Spinal cord (tissue), 9 donors: ENCODE measurements at regions not wholly inside any gene's neighbourhood (a gene's known extent, or its start where the extent isn't known, plus 50 kb on each side); places are given as distances from the start of the nearest gene placed in this dataset.

ENCODE experiments used
- DNase-seq, 6 donors: peaks; one replicate each; pipeline versions ENCODE4 v3.0.0 to v3.0.0-alpha.2; 2013 to 2015; ENCODE audit warnings: low spot score in 6 of 6, low read depth in 4 of 6
- H3K27ac ChIP-seq: one replicate; pipeline ENCODE4 v1.5.1; 2013; ENCODE audit warnings: low read depth, low read length, control low read depth
- H3K27me3 ChIP-seq: one replicate; pipeline ENCODE4 v1.6.1; 2013; ENCODE audit warnings: low read length; ENCODE audit not compliant: control insufficient read depth, insufficient read depth
- H3K36me3 ChIP-seq: one replicate; pipeline ENCODE4 v1.6.1; 2013; ENCODE audit warnings: low read length; ENCODE audit not compliant: control insufficient read depth, insufficient read depth
- H3K4me1 ChIP-seq: one replicate; pipeline ENCODE4 v1.6.1; 2013; ENCODE audit warnings: low read length; ENCODE audit not compliant: control insufficient read depth, insufficient read depth
- H3K4me3 ChIP-seq: one replicate; pipeline ENCODE4 v1.5.1; 2013; ENCODE audit warnings: low read depth, low read length, control low read depth
- H3K9me3 ChIP-seq: one replicate; pipeline ENCODE4 v1.6.1; 2013; ENCODE audit warnings: low read length; ENCODE audit not compliant: control insufficient read depth, insufficient read depth
- WGBS: methylation state at CpG from one replicate; pipeline ENCODE4 v1.1.5; 2013; ENCODE audit warnings: missing lambda C conversion rate; ENCODE audit not compliant: insufficient coverage; 5-methylcytosine and 5-hydroxymethylcytosine counted together
- donor health status: healthy.

DNA sequence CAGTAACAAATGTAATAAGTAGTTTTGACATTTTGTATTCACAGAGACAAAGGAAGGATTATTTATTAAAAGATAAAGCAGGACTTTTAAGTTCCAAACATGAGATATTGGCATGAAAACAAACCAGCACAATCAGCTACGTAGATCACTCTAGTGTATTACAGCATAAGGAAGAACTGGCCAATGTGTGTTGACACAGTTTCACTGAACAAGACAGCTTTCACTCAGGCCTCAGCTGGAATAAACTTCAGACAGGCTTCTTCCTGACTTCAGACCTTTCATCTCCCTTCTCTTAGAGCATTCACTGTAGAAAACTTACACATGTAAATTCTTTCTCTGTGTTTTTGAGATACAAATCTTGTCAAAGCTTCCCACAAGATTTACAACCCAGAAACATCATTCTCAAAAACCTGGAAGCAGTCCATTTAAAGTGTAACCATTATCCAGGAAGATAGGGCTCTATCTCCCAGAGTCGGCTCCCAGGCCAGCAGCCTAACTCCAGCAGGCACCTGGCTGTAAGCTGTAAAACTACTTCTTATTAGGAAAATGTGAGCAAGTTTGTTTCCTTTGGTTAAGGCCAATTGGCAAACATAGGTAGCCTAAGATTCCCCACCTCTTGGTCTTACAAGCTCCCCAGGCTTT is 768.3 kb upstream of the CDH7 start:
- 33% methylated on average over 1 of the region's 2 CpGs for WGBS
- H3K4me3 ChIP-seq = no peak overlapping the region
- no peak for DNase-seq
- no peak overlapping the region for H3K27ac ChIP-seq
- H3K36me3 ChIP-seq = no peaks in the 10 kb centered on the region
- no peaks in the 10 kb centered on the region for H3K9me3 ChIP-seq
- no peaks in the 10 kb centered on the region for H3K27me3 ChIP-seq
- H3K4me1 ChIP-seq = no peaks in the 10 kb centered on the region

DNA sequence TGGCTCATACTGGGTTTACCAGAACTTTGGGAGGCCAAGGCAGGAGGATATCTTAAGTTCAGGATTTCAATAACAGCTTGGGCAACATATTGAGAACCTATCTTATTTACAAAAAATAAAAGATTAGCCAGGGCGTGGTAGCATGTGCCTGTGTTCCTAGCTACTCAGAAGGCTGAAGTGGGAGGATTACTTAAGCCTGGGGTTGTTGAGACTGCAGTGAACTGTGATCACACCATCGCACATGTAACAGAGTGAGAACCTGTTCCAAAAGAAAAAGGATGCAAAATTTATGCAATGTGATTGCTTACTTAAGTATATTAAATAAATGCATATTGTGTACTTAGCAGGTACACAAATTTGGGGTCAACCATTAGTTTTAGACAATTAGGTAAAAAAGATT is 768.9 kb upstream of the CDH7 start:
- no peak overlapping the region for H3K27ac ChIP-seq
- DNase-seq = no peak
- WGBS = 100% methylated on average over 1 of the region's 2 CpGs
- no peaks in the 10 kb centered on the region for H3K36me3 ChIP-seq
- no peak overlapping the region for H3K4me3 ChIP-seq
- no peaks in the 10 kb centered on the region for H3K4me1 ChIP-seq
- H3K9me3 ChIP-seq = no peaks in the 10 kb centered on the region
- no peaks in the 10 kb centered on the region for H3K27me3 ChIP-seq

DNA sequence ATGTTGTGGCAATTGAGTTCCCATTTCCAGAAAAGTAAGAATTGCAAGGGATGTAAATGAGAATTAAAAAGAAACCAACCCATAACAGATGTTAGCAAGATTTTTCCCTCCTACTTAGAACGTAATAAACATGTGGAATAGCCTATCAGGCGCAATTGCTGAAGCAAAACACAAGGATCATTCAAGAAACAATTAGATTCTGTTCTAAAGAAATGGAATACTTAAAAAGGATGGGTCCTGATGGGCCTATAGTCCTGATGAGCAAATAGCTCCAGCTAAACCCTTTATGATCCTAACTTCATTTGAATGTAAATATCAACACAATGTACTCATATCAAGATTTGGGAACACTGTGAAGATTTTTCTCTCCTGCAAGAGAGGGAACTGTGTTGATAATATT is 771.0 kb upstream of the CDH7 start:
- Histone ChIP-seq H3K36me3 (no peaks in the 10 kb centered on the region), H3K9me3 (no peaks in the 10 kb centered on the region), H3K27me3 (no peaks in the 10 kb centered on the region), H3K27ac (no peak overlapping the region), H3K4me1 (no peaks in the 10 kb centered on the region), H3K4me3 (no peak overlapping the region)
- peak in 3 of 6 donors; percentile 13 to 92 (median 20) for DNase-seq
- WGBS = no CpG with 5 or more reads among the region's 2 CpGs

DNA sequence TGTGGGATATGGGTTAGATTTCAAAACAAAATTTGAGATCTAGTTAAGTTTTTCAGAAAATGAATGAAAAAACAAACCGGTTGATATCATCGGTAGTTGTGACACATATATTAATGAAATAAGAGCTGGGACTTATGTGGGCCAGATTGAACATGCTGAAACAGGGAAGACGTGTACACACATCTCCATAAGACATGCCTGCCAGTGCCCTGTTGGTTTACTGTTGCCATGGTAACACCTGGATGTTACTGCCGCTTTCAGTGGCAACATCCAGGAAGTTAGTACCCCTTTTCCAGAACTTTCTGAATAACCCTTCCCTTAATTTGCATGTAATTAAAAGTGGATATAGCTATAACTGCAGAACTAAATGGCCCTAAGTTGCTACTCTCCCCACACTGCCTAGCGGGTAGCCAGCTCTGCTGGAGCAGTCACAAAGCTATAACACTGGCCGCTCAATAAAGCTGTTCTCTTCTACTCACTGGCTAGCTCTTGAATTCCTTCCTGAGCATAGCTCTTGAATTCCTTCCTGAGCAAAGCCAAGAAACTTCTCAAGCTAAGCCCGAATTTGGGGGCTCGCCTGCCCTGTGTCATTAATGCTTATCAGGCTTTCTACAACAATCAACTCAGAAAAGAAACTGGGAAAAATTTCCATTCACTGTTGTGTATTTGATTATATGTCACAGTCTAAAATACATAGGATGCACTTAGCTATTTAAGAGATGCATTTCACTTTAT is 776.3 kb upstream of the CDH7 start:
- H3K27me3 ChIP-seq = no peaks in the 10 kb centered on the region
- H3K4me3 ChIP-seq = no peak overlapping the region
- 73% methylated on average over 3 of the region's 8 CpGs for WGBS
- H3K4me1 ChIP-seq = no peaks in the 10 kb centered on the region
- H3K9me3 ChIP-seq = no peaks in the 10 kb centered on the region
- H3K36me3 ChIP-seq = no peaks in the 10 kb centered on the region
- peak in 2 of 6 donors; percentile 24 to 76 for DNase-seq
- no peak overlapping the region for H3K27ac ChIP-seq

DNA sequence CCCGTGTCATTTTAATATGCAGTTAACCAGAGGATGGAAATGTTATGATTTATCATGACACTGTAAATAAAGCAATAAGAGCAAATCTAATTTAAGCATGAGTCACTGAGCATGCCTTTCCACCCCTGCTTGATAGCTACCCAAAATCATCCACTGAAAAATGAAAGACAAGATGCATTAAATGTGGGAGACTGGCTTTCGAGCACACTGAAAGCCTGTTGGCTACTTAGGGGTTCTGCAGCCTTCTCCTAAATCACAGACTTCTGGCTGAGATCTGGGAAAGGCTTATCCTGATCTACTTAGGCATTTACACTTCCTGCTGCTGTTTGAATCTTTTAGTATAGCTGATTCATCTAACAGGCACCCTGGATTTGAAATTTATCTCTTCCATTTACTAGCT is 778.3 kb upstream of the CDH7 start:
- Histone ChIP-seq H3K27ac (no peak overlapping the region), H3K27me3 (no peaks in the 10 kb centered on the region), H3K9me3 (no peaks in the 10 kb centered on the region), H3K4me1 (no peaks in the 10 kb centered on the region), H3K36me3 (no peaks in the 10 kb centered on the region), H3K4me3 (no peak overlapping the region)
- peak in 2 of 6 donors; percentile 7 to 40 for DNase-seq
- no CpG with 5 or more reads among the region's 2 CpGs for WGBS

DNA sequence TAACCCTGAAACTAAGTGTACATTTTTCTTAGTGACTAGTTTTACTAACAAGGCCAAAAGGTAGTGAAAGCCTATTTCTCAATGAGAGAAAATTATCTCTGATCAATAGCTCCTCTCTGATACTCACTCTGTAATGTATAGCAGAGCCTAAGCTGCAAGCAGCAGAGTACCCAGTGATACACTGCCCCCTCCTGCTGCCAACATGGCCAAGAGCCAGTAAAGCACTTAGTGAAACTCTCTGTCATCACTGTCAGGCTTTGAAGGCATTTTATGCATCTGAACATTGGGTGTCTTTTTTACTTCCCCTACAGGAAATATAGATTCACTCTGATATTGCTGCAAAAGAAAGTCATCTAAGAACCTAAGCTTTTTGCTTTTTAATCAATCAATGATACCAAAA is 784.1 kb upstream of the CDH7 start:
- H3K4me3 ChIP-seq = no peak overlapping the region
- no peaks in the 10 kb centered on the region for H3K4me1 ChIP-seq
- no peaks in the 10 kb centered on the region for H3K36me3 ChIP-seq
- no peaks in the 10 kb centered on the region for H3K9me3 ChIP-seq
- H3K27ac ChIP-seq = no peak overlapping the region
- H3K27me3 ChIP-seq = no peaks in the 10 kb centered on the region
- peak in 2 of 6 donors; percentile 55 to 77 for DNase-seq

DNA sequence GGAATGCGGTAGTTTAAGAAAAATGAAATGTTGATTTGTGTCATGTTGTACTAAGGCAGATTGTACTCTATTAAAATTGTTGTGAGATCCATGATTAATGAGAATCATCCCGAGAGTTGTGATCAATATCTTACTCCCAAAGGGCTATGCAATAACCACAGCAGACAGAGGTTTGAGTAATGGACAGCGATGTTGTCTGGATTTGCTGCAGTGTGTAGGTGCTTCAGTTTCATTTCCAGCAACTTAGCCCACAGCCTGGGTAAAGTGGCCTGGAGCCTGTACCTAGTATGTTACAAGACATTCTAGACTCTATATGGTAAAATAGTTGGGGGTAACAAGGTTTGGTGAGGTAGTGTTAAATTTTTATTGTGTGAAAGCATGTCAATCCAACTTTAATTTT is 794.3 kb upstream of the CDH7 start:
- Histone ChIP-seq H3K9me3 (no peaks in the 10 kb centered on the region), H3K27ac (no peak overlapping the region), H3K36me3 (no peaks in the 10 kb centered on the region), H3K27me3 (no peaks in the 10 kb centered on the region), H3K4me3 (no peak overlapping the region), H3K4me1 (no peaks in the 10 kb centered on the region)
- WGBS = no CpG with 5 or more reads among the region's 3 CpGs
- DNase-seq = no peak

DNA sequence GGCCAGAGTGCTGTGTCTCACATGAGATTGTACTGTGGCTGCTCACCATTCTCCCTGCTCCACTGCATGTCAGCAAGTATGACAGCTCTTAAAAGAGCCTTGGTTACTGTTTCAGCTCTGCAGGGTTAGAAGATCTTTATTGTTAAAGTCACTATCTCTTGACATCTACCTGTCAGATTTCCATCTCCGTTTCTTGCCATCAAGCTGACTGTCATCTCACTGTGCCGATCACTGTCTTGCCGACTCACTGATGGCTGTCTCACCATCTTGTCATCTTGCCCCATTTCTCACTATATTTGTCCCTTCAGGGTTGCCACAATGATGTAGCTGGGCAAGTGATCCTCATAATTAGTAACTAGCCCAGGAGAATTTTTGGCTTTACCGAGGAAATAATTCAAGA is 800.9 kb upstream of the CDH7 start:
- no peak overlapping the region for H3K4me3 ChIP-seq
- H3K27me3 ChIP-seq = no peaks in the 10 kb centered on the region
- WGBS = 100% methylated on average over 3 of the region's 4 CpGs

DNA sequence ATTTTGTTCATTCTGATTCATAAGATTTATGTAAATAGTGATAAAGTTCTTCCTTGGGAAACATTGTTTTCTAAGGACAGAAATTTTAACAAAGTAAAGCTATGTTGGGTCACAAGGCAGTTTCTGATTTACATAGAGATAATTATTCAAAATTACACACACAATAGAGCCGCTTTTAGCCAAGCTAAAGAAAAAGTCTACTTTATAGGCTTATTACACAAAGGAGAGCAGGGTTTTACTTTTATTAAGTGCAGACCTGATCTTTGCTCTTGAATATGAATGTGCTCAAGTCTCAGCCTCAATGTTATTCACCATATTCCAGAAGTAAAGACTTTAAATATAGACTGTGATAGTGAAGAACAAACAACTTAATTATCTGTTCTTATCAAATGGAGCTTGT is 787.8 kb upstream of the LINC00305 start:
- H3K27ac ChIP-seq = no peak overlapping the region
- no peak for DNase-seq
- no CpG with 5 or more reads among the region's 1 CpG for WGBS

More for the DNA sequence above, 800.9 kb upstream of the CDH7 start:
- DNase-seq = no peak
- H3K36me3 ChIP-seq = no peaks in the 10 kb centered on the region
- H3K4me1 ChIP-seq = no peaks in the 10 kb centered on the region
- peaks cover 2% of the 10 kb centered on the region for H3K9me3 ChIP-seq
- no peak overlapping the region for H3K27ac ChIP-seq

DNA sequence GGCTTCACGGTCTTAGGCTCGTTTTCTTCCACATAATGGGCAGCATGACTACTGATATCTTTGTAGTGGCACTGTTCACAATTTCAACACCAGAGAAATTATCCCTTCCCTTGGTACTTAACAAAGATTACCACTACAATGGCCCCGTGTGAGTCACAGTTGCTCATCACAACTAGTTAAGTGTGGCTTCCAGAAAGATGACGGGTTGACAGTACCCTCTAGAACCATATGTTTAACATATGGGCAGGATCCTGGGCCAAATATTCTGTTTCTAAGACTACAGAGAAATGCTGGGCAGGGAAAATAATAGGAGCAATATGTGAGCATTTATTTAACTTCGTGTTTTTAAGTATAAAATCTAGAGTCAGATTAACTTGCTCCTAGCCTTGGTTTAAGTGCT is 780.1 kb upstream of the LINC00305 start:
- Histone ChIP-seq H3K4me1 (no peaks in the 10 kb centered on the region), H3K27me3 (no peaks in the 10 kb centered on the region), H3K27ac (no peak overlapping the region), H3K36me3 (no peaks in the 10 kb centered on the region), H3K9me3 (no peaks in the 10 kb centered on the region), H3K4me3 (no peak overlapping the region)
- DNase-seq = peak in 2 of 6 donors; percentile 19 to 88
- 76% methylated on average over 2 of the region's 5 CpGs for WGBS

More for the DNA sequence above, 787.8 kb upstream of the LINC00305 start:
- H3K4me1 ChIP-seq = no peaks in the 10 kb centered on the region
- no peaks in the 10 kb centered on the region for H3K9me3 ChIP-seq
- no peaks in the 10 kb centered on the region for H3K27me3 ChIP-seq
- no peak overlapping the region for H3K4me3 ChIP-seq
- no peaks in the 10 kb centered on the region for H3K36me3 ChIP-seq
